WERI-Rb-1 (cell line): ENCODE measurements at regions not wholly inside any gene's neighbourhood (a gene's known extent, or its start where the extent isn't known, plus 50 kb on each side); places are given as distances from the start of the nearest gene placed in this dataset.
"Not testable (repeated sequence)": the region's sequence is repeated elsewhere in the genome, so short reads cannot be mapped to it uniquely, and the experiment has no call there.

ENCODE experiments used
- DNase-seq: peaks from one replicate; pipeline ENCODE4 v3.0.0-alpha.2; 2020
- H3K27ac ChIP-seq: fragments of 250-450 bp; sonication (Bioruptor Pico); 2 replicates; pipeline ENCODE4 v1.5.1; 2020; ENCODE audit warnings: mild to moderate bottlenecking, moderate library complexity
- H3K27me3 ChIP-seq: fragments of 250-450 bp; sonication (Bioruptor Pico); 2 replicates; pipeline ENCODE4 v1.5.1; 2021; ENCODE audit warnings: mild to moderate bottlenecking, low read depth, moderate library complexity; ENCODE audit not compliant: insufficient read depth, severe bottlenecking
- H3K36me3 ChIP-seq: fragments of 250-450 bp; sonication (Bioruptor Pico); 2 replicates; pipeline ENCODE4 v1.5.1; 2020; ENCODE audit warnings: mild to moderate bottlenecking, moderate library complexity
- H3K4me3 ChIP-seq: 2 replicates; pipeline ENCODE4 v1.5.1; 2011; ENCODE audit warnings: low read depth, mild to moderate bottlenecking, control low read depth, low read length
- H3K9me3 ChIP-seq: fragments of 250-450 bp; sonication (Bioruptor Pico); 2 replicates; pipeline ENCODE4 v1.5.1; 2021; ENCODE audit warnings: mild to moderate bottlenecking, moderate library complexity; ENCODE audit not compliant: severe bottlenecking
- TF ChIP-seq, protein P1 (sequence below): IDR thresholded peaks from 2 replicates; pipeline ENCODE4 v1.5.1; 2011; ENCODE audit warnings: low read depth, mild to moderate bottlenecking, control low read depth, inconsistent platforms, low read length

DNA sequence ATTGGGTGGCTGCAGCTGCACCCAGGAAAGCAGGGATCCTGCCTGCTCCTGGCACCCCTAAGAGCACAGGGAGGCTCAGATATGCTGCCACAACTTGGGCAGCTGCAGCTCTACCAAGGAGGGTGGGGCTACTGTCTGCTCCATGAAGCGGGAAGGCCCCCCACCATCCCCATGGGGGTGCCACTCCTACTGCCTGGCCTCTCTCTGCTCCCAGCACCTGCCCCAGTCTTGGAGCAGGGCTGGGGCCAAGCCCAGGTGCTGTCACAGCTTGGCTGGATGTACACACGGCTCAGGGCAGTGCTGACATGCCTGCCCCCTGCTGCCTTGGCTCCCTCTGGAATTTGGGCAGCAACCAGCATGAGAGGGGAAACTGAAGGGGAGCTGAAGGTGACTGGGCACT, 214.7 kb upstream of the PLPPR1 start:
- H3K4me3 ChIP-seq = no peak overlapping the region
- no peaks in the 10 kb centered on the region for H3K36me3 ChIP-seq
- H3K9me3 ChIP-seq = peaks cover 12% of the 10 kb centered on the region
- TF ChIP-seq, protein P1, sequence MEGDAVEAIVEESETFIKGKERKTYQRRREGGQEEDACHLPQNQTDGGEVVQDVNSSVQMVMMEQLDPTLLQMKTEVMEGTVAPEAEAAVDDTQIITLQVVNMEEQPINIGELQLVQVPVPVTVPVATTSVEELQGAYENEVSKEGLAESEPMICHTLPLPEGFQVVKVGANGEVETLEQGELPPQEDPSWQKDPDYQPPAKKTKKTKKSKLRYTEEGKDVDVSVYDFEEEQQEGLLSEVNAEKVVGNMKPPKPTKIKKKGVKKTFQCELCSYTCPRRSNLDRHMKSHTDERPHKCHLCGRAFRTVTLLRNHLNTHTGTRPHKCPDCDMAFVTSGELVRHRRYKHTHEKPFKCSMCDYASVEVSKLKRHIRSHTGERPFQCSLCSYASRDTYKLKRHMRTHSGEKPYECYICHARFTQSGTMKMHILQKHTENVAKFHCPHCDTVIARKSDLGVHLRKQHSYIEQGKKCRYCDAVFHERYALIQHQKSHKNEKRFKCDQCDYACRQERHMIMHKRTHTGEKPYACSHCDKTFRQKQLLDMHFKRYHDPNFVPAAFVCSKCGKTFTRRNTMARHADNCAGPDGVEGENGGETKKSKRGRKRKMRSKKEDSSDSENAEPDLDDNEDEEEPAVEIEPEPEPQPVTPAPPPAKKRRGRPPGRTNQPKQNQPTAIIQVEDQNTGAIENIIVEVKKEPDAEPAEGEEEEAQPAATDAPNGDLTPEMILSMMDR = no peak
- H3K27me3 ChIP-seq = no peaks in the 10 kb centered on the region
- no peak overlapping the region for H3K27ac ChIP-seq
- no peak for DNase-seq

DNA sequence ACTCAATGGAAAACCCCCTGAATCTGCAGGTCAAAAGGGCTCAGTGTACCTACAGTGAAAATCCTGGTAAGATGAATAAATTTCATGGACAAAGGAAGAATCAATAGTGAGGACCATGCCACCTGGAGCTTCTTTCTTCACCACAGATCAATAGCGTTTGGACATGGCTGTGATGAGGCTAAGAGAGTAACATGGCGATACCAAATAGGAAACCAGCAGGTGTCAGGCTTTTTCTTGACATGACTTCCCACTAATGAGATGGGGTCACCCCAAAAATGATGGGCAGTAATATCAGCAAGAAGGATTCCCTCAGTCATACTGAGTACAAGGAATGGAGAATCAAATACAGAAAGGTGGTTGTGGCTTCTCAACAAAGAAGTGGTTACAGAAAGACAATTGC, 208.5 kb upstream of the PLPPR1 start:
- TF ChIP-seq, protein P1 = no peak
- peaks cover 5% of the 10 kb centered on the region for H3K9me3 ChIP-seq
- DNase-seq = no peak
- H3K27me3 ChIP-seq = no peaks in the 10 kb centered on the region
- H3K36me3 ChIP-seq = no peaks in the 10 kb centered on the region
- H3K27ac ChIP-seq = no peak overlapping the region
- no peak overlapping the region for H3K4me3 ChIP-seq

DNA sequence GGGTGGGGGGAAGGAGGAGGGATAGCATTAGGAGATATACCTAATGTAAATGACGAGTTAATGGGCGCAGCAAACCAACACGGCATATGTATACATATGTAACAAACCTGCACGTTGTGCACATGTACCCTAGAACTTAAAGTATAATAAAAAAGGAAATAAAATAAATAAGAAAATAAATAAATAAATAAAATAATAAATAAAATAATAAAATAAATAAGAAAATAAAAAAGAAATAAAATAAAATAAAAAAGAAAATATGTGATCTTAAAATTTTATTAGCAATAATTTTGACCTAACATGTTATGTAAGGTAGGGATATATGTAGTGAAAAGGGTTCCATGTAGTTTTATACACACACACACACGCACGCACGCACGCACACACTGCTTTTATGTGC, 195.5 kb upstream of the PLPPR1 start:
- DNase-seq, H3K4me3 ChIP-seq, H3K27me3 ChIP-seq, H3K27ac ChIP-seq, H3K36me3 ChIP-seq, H3K9me3 ChIP-seq: not testable (repeated sequence)

DNA sequence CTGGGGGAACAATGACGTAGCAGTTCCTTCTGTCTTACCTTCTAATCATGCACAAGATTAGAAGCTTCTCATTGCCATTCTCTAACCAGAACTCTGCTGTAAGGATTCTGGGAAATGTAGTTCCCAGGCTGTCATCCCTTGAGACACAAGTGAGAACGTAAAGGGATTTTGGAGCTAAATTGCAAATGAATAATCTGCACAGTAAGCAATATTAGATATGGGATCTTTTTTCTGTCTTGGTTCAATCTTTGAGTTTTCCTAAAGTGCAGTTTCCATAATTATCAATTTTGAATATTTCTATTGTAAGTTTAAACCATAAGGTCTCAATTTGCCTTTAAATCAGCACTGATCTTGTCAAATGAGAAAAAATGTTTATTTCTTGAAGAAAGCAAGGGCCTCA, 189.7 kb upstream of the PLPPR1 start:
- no peaks in the 10 kb centered on the region for H3K36me3 ChIP-seq
- H3K4me3 ChIP-seq = no peak overlapping the region
- no peaks in the 10 kb centered on the region for H3K9me3 ChIP-seq
- TF ChIP-seq, protein P1 = no peak
- H3K27me3 ChIP-seq = no peaks in the 10 kb centered on the region
- DNase-seq = no peak
- no peak overlapping the region for H3K27ac ChIP-seq

DNA sequence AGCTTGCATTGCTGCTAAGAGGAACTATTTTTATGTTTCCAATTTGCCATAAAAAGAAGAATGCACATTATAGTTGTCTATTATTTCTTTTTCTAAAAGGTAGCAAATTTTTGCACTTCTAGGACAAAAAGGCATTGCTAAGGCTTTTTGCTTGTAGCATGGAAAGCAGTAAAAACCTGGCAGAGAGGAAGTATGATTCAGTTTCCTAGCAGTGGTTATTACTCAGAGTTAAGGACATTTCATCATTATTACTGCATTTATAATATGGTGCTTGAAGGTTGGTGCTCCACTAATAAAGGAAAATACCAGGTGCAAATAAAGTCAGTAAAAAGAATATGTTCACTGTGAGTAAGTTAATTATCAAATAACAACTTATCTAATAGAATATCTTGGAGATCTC, 179.8 kb upstream of the PLPPR1 start:
- no peak for DNase-seq
- Histone ChIP-seq H3K36me3 (no peaks in the 10 kb centered on the region), H3K27ac (no peak overlapping the region)

DNA sequence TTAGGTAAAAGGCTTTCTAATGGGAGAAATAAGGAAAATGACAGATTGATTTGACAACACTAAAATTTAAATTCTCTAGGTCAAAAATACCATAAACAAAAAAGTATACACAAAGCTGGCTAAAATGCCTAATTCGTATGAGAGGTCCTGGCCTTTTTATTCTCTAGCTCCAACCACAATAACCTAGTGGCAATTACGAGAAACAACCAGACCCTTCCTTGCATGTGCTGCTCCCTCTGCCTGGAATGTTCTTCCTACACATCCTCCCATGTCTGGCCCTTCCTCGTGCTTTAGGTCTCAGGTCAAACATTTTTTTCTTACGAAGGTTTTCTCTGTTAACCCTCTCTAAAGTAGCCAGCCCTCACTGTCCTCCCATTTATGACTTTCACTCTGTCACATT, 176.4 kb upstream of the PLPPR1 start:
- TF ChIP-seq, protein P1 = no peak
- Histone ChIP-seq H3K27ac (no peak overlapping the region), H3K9me3 (no peaks in the 10 kb centered on the region), H3K27me3 (no peaks in the 10 kb centered on the region), H3K4me3 (no peak overlapping the region), H3K36me3 (no peaks in the 10 kb centered on the region)
- DNase-seq = no peak

More for the DNA sequence above, 179.8 kb upstream of the PLPPR1 start:
- Histone ChIP-seq H3K9me3 (no peaks in the 10 kb centered on the region), H3K4me3 (no peak overlapping the region), H3K27me3 (no peaks in the 10 kb centered on the region)
- TF ChIP-seq, protein P1 = no peak
